GM12878 (cell line): ENCODE measurements at regions not wholly inside any gene's neighbourhood (a gene's known extent, or its start where the extent isn't known, plus 50 kb on each side); places are given as distances from the start of the nearest gene placed in this dataset.

Experiments used
- EP300 ChIP-seq, 2 experiments: fragments of 150-350 bp in 1 of 2; IDR thresholded peaks; 2 replicates each; pipeline ENCODE4 v1.6.1; 2011 to 2012; ENCODE audit warnings: low read depth in 2 of 2, low read length in 2 of 2, borderline replicate concordance in 1 of 2, improper control_type of control experiment in 1 of 2, inconsistent platforms in 1 of 2; ENCODE audit not compliant: control insufficient read depth in 1 of 2
- EZH2 ChIP-seq: IDR thresholded peaks from 2 replicates; pipeline ENCODE4 v1.6.1; 2012; ENCODE audit warnings: low read depth, mild to moderate bottlenecking, control low read depth, inconsistent platforms, low read length, borderline replicate concordance; ENCODE audit not compliant: control insufficient read depth
- GABPA ChIP-seq: IDR thresholded peaks from 2 replicates; pipeline ENCODE4 v1.6.1; 2014; ENCODE audit warnings: antibody characterized with exemption, low read depth, mild to moderate bottlenecking, inconsistent platforms
- JUNB ChIP-seq: IDR thresholded peaks from 2 replicates; pipeline ENCODE4 v1.6.1; 2016; ENCODE audit warnings: antibody characterized with exemption, mild to moderate bottlenecking
- POLR2A ChIP-seq: IDR thresholded peaks from 2 replicates; pipeline ENCODE4 v1.6.1; 2011; ENCODE audit warnings: low read depth, mild to moderate bottlenecking, low read length
- POLR2AphosphoS5 ChIP-seq: IDR thresholded peaks from 2 replicates; pipeline ENCODE4 v1.6.1; 2011; ENCODE audit warnings: mild to moderate bottlenecking, low read length, inconsistent platforms
- RBBP5 ChIP-seq: fragments of 200-600 bp; sonication (generic); conservative IDR thresholded peaks from 2 replicates; pipeline ENCODE4 v1.6.1; 2016
- RFX5 ChIP-seq: IDR thresholded peaks from 2 replicates; pipeline ENCODE4 v1.6.1; 2011; ENCODE audit warnings: low read depth, low read length, improper control_type of control experiment
- STAT1 ChIP-seq: fragments of 450-650 bp; conservative IDR thresholded peaks from 2 replicates; pipeline ENCODE4 v1.6.1; 2014; ENCODE audit warnings: antibody characterized with exemption, mild to moderate bottlenecking
- TAF1 ChIP-seq: IDR thresholded peaks from 2 replicates; pipeline ENCODE4 v1.6.1; 2011; ENCODE audit warnings: mild to moderate bottlenecking, low read depth, low read length, borderline replicate concordance
- TARDBP ChIP-seq: IDR thresholded peaks from 2 replicates; pipeline ENCODE4 v1.6.1; 2016; ENCODE audit warnings: borderline replicate concordance
- ZSCAN29 ChIP-seq: fragments of 450-650 bp; IDR thresholded peaks from 2 replicates; pipeline ENCODE4 v1.6.1; 2017; ENCODE audit warnings: mild to moderate bottlenecking, moderate library complexity
- TF ChIP-seq, protein P1 (sequence below), 3 experiments: IDR thresholded peaks in 2 of 3; conservative IDR thresholded peaks in 1 of 3; 2 replicates each; pipeline ENCODE4 v1.5.1; 2011; ENCODE audit warnings: low read depth in 3 of 3, low read length in 3 of 3, mild to moderate bottlenecking in 3 of 3, control low read depth in 2 of 3, moderate library complexity in 2 of 3, inconsistent platforms in 1 of 3, mixed read lengths in 1 of 3; ENCODE audit not compliant: control insufficient read depth in 2 of 3, insufficient read depth in 1 of 3; ENCODE audit errors: extremely low read depth in 1 of 3

DNA sequence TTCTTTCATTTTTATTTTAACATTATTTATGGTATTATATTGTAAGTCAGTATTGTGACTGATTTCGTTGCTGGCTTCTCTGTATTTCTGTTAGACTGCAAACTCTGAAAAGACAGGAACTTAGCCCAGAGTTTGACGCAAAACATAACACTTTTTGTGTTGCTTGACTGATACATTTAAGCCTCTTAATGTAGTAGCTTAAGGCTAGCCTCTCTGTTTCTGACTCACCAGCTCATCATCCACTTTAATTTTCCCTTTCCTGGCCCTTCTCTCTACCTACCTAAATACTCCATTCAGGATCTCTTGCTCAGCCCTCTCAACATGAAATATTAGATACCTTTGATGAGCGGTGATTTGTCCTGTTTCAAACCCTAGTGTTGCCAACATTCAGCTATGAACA, 420.6 kb downstream of the LRFN5 start:
- TF ChIP-seq TARDBP (no peak), EP300 (IDR thresholded peaks at IDR 0.05; ENCODE audit: borderline replicate concordance in 1 of 2, control insufficient read depth in 1 of 2, low read depth in 2 of 2, low read length in 2 of 2) (no peak), ZSCAN29 (no peak), EZH2 (no peak), RFX5 (no peak), TAF1 (no peak), RBBP5 (no peak), POLR2AphosphoS5 (no peak), STAT1 (no peak), POLR2A (no peak), GABPA (no peak), JUNB (no peak)
- TF ChIP-seq, protein P1, sequence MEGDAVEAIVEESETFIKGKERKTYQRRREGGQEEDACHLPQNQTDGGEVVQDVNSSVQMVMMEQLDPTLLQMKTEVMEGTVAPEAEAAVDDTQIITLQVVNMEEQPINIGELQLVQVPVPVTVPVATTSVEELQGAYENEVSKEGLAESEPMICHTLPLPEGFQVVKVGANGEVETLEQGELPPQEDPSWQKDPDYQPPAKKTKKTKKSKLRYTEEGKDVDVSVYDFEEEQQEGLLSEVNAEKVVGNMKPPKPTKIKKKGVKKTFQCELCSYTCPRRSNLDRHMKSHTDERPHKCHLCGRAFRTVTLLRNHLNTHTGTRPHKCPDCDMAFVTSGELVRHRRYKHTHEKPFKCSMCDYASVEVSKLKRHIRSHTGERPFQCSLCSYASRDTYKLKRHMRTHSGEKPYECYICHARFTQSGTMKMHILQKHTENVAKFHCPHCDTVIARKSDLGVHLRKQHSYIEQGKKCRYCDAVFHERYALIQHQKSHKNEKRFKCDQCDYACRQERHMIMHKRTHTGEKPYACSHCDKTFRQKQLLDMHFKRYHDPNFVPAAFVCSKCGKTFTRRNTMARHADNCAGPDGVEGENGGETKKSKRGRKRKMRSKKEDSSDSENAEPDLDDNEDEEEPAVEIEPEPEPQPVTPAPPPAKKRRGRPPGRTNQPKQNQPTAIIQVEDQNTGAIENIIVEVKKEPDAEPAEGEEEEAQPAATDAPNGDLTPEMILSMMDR (IDR thresholded peaks at IDR 0.05 in 2 of 3, conservative IDR thresholded peaks at IDR 0.05 in 1 of 3; ENCODE audit: control insufficient read depth in 2 of 3, extremely low read depth in 1 of 3, insufficient read depth in 1 of 3, low read depth in 3 of 3, low read length in 3 of 3) = no peak
